H1 (cell line): ENCODE measurements at regions not wholly inside any gene's neighbourhood (a gene's known extent, or its start where the extent isn't known, plus 50 kb on each side); places are given as distances from the start of the nearest gene placed in this dataset.

Source experiments
- BACH1 ChIP-seq: IDR thresholded peaks from 2 replicates; pipeline ENCODE4 v1.6.1; 2012; ENCODE audit warnings: low read length, improper control_type of control experiment
- GTF2F1 ChIP-seq: IDR thresholded peaks from 2 replicates; pipeline ENCODE4 v1.6.1; 2012; ENCODE audit warnings: low read depth, low read length, improper control_type of control experiment, borderline replicate concordance
- JUND ChIP-seq: IDR thresholded peaks from 2 replicates; pipeline ENCODE4 v1.6.1; 2011; ENCODE audit warnings: mild to moderate bottlenecking, improper control_type of control experiment, low read length
- KDM5A ChIP-seq: fragments of 200-600 bp; IDR thresholded peaks from 2 replicates; pipeline ENCODE4 v1.7.1; 2012; ENCODE audit warnings: mild to moderate bottlenecking, low read length, inconsistent platforms, mixed read lengths
- ZNF274 ChIP-seq: IDR thresholded peaks from 2 replicates; pipeline ENCODE4 v1.7.0; 2012; ENCODE audit warnings: low read length, borderline replicate concordance; ENCODE audit errors: extremely low read depth
- TF ChIP-seq, protein P1 (sequence below): IDR thresholded peaks from 2 replicates; pipeline ENCODE4 v1.6.1; 2011; ENCODE audit warnings: low read length, improper control_type of control experiment
- TF ChIP-seq, protein P2 (sequence below): IDR thresholded peaks from 2 replicates; pipeline ENCODE4 v1.6.1; 2012; ENCODE audit warnings: low read length, inconsistent platforms

DNA sequence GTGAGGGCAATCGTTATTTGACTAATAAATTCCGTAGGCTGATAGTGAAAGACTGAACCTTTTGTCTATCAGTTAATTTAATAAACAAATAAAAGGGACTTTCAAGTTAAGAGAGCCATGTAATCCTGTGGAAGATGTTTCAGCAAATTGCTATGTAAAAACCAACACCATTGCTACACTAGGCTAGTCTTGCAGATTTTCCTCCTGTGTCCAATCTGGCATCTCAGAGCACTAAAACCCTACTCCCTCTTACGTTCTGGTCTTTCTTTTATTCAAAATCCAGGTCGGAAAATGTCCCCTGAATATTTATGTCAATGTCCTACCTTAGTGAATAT, 478.8 kb upstream of the TNC start (continued):
- TF ChIP-seq JUND, result no peak
- TF ChIP-seq GTF2F1, result no peak
- no peak for TF ChIP-seq KDM5A
- TF ChIP-seq ZNF274, result no peak
- TF ChIP-seq, protein P1, sequence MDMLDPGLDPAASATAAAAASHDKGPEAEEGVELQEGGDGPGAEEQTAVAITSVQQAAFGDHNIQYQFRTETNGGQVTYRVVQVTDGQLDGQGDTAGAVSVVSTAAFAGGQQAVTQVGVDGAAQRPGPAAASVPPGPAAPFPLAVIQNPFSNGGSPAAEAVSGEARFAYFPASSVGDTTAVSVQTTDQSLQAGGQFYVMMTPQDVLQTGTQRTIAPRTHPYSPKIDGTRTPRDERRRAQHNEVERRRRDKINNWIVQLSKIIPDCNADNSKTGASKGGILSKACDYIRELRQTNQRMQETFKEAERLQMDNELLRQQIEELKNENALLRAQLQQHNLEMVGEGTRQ, result no peak
- TF ChIP-seq, protein P2, sequence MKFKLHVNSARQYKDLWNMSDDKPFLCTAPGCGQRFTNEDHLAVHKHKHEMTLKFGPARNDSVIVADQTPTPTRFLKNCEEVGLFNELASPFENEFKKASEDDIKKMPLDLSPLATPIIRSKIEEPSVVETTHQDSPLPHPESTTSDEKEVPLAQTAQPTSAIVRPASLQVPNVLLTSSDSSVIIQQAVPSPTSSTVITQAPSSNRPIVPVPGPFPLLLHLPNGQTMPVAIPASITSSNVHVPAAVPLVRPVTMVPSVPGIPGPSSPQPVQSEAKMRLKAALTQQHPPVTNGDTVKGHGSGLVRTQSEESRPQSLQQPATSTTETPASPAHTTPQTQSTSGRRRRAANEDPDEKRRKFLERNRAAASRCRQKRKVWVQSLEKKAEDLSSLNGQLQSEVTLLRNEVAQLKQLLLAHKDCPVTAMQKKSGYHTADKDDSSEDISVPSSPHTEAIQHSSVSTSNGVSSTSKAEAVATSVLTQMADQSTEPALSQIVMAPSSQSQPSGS, result no peak
- TF ChIP-seq BACH1, result no peak
